ENCODE measurements at regions not wholly inside any gene's neighbourhood (a gene's known extent, or its start where the extent isn't known, plus 50 kb on each side); places are given as distances from the start of the nearest gene placed in this dataset.

GRCh38 chr16:64403352-64403751, 718.5 kb downstream of the CDH11 start:
- H3K27ac ChIP-seq (ENCODE audit: low read depth, low read length), result no peak overlapping the region
- H2AFZ ChIP-seq (ENCODE audit: low read length, unreplicated experiment), result no peak overlapping the region
- no peaks in the 10 kb centered on the region for H3K27me3 ChIP-seq (ENCODE audit: insufficient read depth, low read length)
- peaks cover 11% of the 10 kb centered on the region for H3K4me1 ChIP-seq (ENCODE audit: control insufficient read depth, insufficient read depth, low read length, unreplicated experiment)
- H3K4me3 ChIP-seq (ENCODE audit: low read depth, low read length), result no peak overlapping the region
- no peaks in the 10 kb centered on the region for H3K79me2 ChIP-seq (ENCODE audit: control insufficient read depth, insufficient read depth, low read length, unreplicated experiment)
- no peaks in the 10 kb centered on the region for H3K36me3 ChIP-seq (ENCODE audit: insufficient read depth, low read length)

GRCh38 chr16:64398793-64399192, 723.1 kb downstream of the CDH11 start:
- H2AFZ ChIP-seq (ENCODE audit: low read length, unreplicated experiment), result no peak overlapping the region
- no peaks in the 10 kb centered on the region for H3K79me2 ChIP-seq (ENCODE audit: control insufficient read depth, insufficient read depth, low read length, unreplicated experiment)

GRCh38 chr16:64397945-64398508, 723.8 kb downstream of the CDH11 start:
- Histone ChIP-seq H2AFZ (ENCODE audit: low read length, unreplicated experiment) (peak overlapping the region; percentile 15), H3K4me1 (ENCODE audit: control insufficient read depth, insufficient read depth, low read length, unreplicated experiment) (peaks cover 26% of the 10 kb centered on the region), H3K79me2 (ENCODE audit: control insufficient read depth, insufficient read depth, low read length, unreplicated experiment) (no peaks in the 10 kb centered on the region), H3K27me3 (ENCODE audit: insufficient read depth, low read length) (no peaks in the 10 kb centered on the region), H3K36me3 (ENCODE audit: insufficient read depth, low read length) (no peaks in the 10 kb centered on the region), H3K27ac (ENCODE audit: low read depth, low read length) (peak overlapping the region; percentile 19; the same call in 1 of the 2 replicates), H3K4me3 (ENCODE audit: low read depth, low read length) (no peak overlapping the region; the same call in 1 of the 2 replicates)

More at GRCh38 chr16:64398793-64399192, 723.1 kb downstream of the CDH11 start:
- Histone ChIP-seq H3K4me1 (ENCODE audit: control insufficient read depth, insufficient read depth, low read length, unreplicated experiment) (peaks cover 26% of the 10 kb centered on the region), H3K27me3 (ENCODE audit: insufficient read depth, low read length) (no peaks in the 10 kb centered on the region), H3K4me3 (ENCODE audit: low read depth, low read length) (no peak overlapping the region), H3K36me3 (ENCODE audit: insufficient read depth, low read length) (no peaks in the 10 kb centered on the region), H3K27ac (ENCODE audit: low read depth, low read length) (no peak overlapping the region)

GRCh38 chr16:64397042-64397441, 724.8 kb downstream of the CDH11 start:
- Histone ChIP-seq H3K27me3 (ENCODE audit: insufficient read depth, low read length) (no peaks in the 10 kb centered on the region), H3K4me3 (ENCODE audit: low read depth, low read length) (no peak overlapping the region), H3K27ac (ENCODE audit: low read depth, low read length) (peak overlapping the region; percentile 19; the same call in 1 of the 2 replicates), H3K36me3 (ENCODE audit: insufficient read depth, low read length) (no peaks in the 10 kb centered on the region), H3K79me2 (ENCODE audit: control insufficient read depth, insufficient read depth, low read length, unreplicated experiment) (no peaks in the 10 kb centered on the region), H3K4me1 (ENCODE audit: control insufficient read depth, insufficient read depth, low read length, unreplicated experiment) (peaks cover 32% of the 10 kb centered on the region), H2AFZ (ENCODE audit: low read length, unreplicated experiment) (no peak overlapping the region)

- H3K79me2 ChIP-seq (ENCODE audit: control insufficient read depth, insufficient read depth, low read length, unreplicated experiment), result no peaks in the 10 kb centered on the region
- no peak overlapping the region for H3K27ac ChIP-seq (ENCODE audit: low read depth, low read length)
- no peaks in the 10 kb centered on the region for H3K27me3 ChIP-seq (ENCODE audit: insufficient read depth, low read length)
- no peaks in the 10 kb centered on the region for H3K36me3 ChIP-seq (ENCODE audit: insufficient read depth, low read length)
- H3K4me1 ChIP-seq (ENCODE audit: control insufficient read depth, insufficient read depth, low read length, unreplicated experiment), result peaks cover 47% of the 10 kb centered on the region
- H3K4me3 ChIP-seq (ENCODE audit: low read depth, low read length), result no peak overlapping the region
- no peak overlapping the region for H2AFZ ChIP-seq (ENCODE audit: low read length, unreplicated experiment)
These were observed 727.8 kb downstream of the CDH11 start for GRCh38 chr16:64394061-64394460.

- Histone ChIP-seq H3K79me2 (ENCODE audit: control insufficient read depth, insufficient read depth, low read length, unreplicated experiment) (no peaks in the 10 kb centered on the region), H3K4me1 (ENCODE audit: control insufficient read depth, insufficient read depth, low read length, unreplicated experiment) (peaks cover 31% of the 10 kb centered on the region), H2AFZ (ENCODE audit: low read length, unreplicated experiment) (peak overlapping the region; percentile 87), H3K27ac (ENCODE audit: low read depth, low read length) (0 out of 2 replicates have a peak overlapping the region, but pooled peaks have one; percentile 5), H3K27me3 (ENCODE audit: insufficient read depth, low read length) (no peaks in the 10 kb centered on the region), H3K4me3 (ENCODE audit: low read depth, low read length) (peak overlapping the region; percentile 50; the same call in 1 of the 2 replicates), H3K36me3 (ENCODE audit: insufficient read depth, low read length) (no peaks in the 10 kb centered on the region)
These were observed 729.4 kb downstream of the CDH11 start for GRCh38 chr16:64392456-64392855.

- no peaks in the 10 kb centered on the region for H3K79me2 ChIP-seq (ENCODE audit: control insufficient read depth, insufficient read depth, low read length, unreplicated experiment)
- H3K27ac ChIP-seq (ENCODE audit: low read depth, low read length), result peak overlapping the region; percentile 90
- peak overlapping the region; percentile 96 for H2AFZ ChIP-seq (ENCODE audit: low read length, unreplicated experiment)
- H3K4me1 ChIP-seq (ENCODE audit: control insufficient read depth, insufficient read depth, low read length, unreplicated experiment), result peaks cover 24% of the 10 kb centered on the region
- no peaks in the 10 kb centered on the region for H3K36me3 ChIP-seq (ENCODE audit: insufficient read depth, low read length)
- H3K27me3 ChIP-seq (ENCODE audit: insufficient read depth, low read length), result no peaks in the 10 kb centered on the region
- H3K4me3 ChIP-seq (ENCODE audit: low read depth, low read length), result peak overlapping the region; percentile 58
These were observed 730.7 kb downstream of the CDH11 start for GRCh38 chr16:64391063-64391600.

GRCh38 chr16:64390102-64390501, 731.8 kb downstream of the CDH11 start:
- no peaks in the 10 kb centered on the region for H3K79me2 ChIP-seq (ENCODE audit: control insufficient read depth, insufficient read depth, low read length, unreplicated experiment)
- H2AFZ ChIP-seq (ENCODE audit: low read length, unreplicated experiment), result peak overlapping the region; percentile 96
- no peaks in the 10 kb centered on the region for H3K36me3 ChIP-seq (ENCODE audit: insufficient read depth, low read length)
- peak overlapping the region; percentile 90 for H3K27ac ChIP-seq (ENCODE audit: low read depth, low read length)
- H3K27me3 ChIP-seq (ENCODE audit: insufficient read depth, low read length), result no peaks in the 10 kb centered on the region
- peak overlapping the region; percentile 58 for H3K4me3 ChIP-seq (ENCODE audit: low read depth, low read length)
- peaks cover 24% of the 10 kb centered on the region for H3K4me1 ChIP-seq (ENCODE audit: control insufficient read depth, insufficient read depth, low read length, unreplicated experiment)

GRCh38 chr16:64384636-64385035, 737.2 kb downstream of the CDH11 start:
- Histone ChIP-seq H3K4me3 (ENCODE audit: low read depth, low read length) (no peak overlapping the region), H3K79me2 (ENCODE audit: control insufficient read depth, insufficient read depth, low read length, unreplicated experiment) (no peaks in the 10 kb centered on the region), H3K36me3 (ENCODE audit: insufficient read depth, low read length) (no peaks in the 10 kb centered on the region), H3K4me1 (ENCODE audit: control insufficient read depth, insufficient read depth, low read length, unreplicated experiment) (no peaks in the 10 kb centered on the region), H3K27ac (ENCODE audit: low read depth, low read length) (no peak overlapping the region), H3K27me3 (ENCODE audit: insufficient read depth, low read length) (no peaks in the 10 kb centered on the region), H2AFZ (ENCODE audit: low read length, unreplicated experiment) (no peak overlapping the region)

GRCh38 chr16:64381979-64382378, 739.9 kb downstream of the CDH11 start:
- Histone ChIP-seq H3K36me3 (ENCODE audit: insufficient read depth, low read length) (no peaks in the 10 kb centered on the region), H3K79me2 (ENCODE audit: control insufficient read depth, insufficient read depth, low read length, unreplicated experiment) (no peaks in the 10 kb centered on the region), H2AFZ (ENCODE audit: low read length, unreplicated experiment) (no peak overlapping the region), H3K4me1 (ENCODE audit: control insufficient read depth, insufficient read depth, low read length, unreplicated experiment) (no peaks in the 10 kb centered on the region), H3K27ac (ENCODE audit: low read depth, low read length) (no peak overlapping the region), H3K4me3 (ENCODE audit: low read depth, low read length) (no peak overlapping the region), H3K27me3 (ENCODE audit: insufficient read depth, low read length) (no peaks in the 10 kb centered on the region)

- Histone ChIP-seq H3K27ac (ENCODE audit: low read depth, low read length) (no peak overlapping the region), H3K4me3 (ENCODE audit: low read depth, low read length) (no peak overlapping the region), H2AFZ (ENCODE audit: low read length, unreplicated experiment) (no peak overlapping the region), H3K27me3 (ENCODE audit: insufficient read depth, low read length) (no peaks in the 10 kb centered on the region), H3K4me1 (ENCODE audit: control insufficient read depth, insufficient read depth, low read length, unreplicated experiment) (no peaks in the 10 kb centered on the region), H3K36me3 (ENCODE audit: insufficient read depth, low read length) (no peaks in the 10 kb centered on the region), H3K79me2 (ENCODE audit: control insufficient read depth, insufficient read depth, low read length, unreplicated experiment) (no peaks in the 10 kb centered on the region)
These were observed 741.1 kb downstream of the CDH11 start for GRCh38 chr16:64380751-64381150.

Data from ACC112 (cell line).